ENCODE measurements at regions not wholly inside any gene's neighbourhood (a gene's known extent, or its start where the extent isn't known, plus 50 kb on each side); places are given as distances from the start of the nearest gene placed in this dataset.

DNA sequence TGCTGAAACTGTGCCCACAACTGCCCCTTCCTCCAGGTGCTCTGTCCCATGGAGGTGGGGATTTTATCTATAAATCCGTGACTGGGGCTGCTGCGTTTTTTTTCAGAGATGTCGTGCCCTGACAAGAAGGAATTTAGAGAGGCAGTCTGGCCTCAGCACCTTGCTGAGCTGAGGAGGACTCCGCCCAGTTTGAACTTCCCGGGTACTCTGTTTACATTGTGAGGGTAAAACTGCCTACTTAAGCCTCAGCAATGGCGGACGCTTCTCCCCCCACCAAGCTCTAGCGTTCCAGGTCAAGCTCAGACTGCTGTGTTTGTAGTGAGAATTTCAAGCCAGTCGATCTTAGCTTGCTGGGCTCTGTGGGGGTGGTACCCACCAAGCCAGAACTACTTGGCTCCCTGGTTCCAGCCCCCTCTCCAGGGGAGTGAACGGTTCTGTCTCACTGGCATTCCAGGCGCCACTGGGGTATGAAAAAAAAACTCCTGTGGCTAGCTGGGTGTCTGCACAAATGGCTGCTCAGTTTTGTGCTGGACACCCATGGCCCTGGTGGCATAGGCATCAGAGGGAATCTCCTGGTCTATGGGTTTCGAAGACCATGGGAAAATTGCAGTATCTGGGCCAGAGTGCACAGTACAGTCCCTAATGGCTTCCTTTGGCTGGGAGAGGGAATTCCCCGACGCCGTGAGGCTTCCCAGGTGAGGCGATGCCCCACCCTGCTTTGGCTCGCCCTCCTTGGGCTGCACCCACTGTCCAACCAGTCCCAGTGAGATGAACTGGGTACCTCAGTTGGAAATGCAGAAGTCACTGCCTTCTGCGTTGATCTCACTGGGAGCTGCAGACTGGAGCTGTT is 68.5 kb upstream of the SGO1 start:
- TF ChIP-seq CTCF (IDR thresholded peaks at IDR 0.05) = no peak
- DNase-seq (ENCODE audit: extremely low spot score, unreplicated experiment) = no peak
- Mint-ChIP-seq H3K27me3 (ENCODE audit: unreplicated experiment) (no peaks in the 10 kb centered on the region), H3K9me3 (ENCODE audit: unreplicated experiment) (peaks cover 14% of the 10 kb centered on the region), H3K27ac (ENCODE audit: unreplicated experiment) (no peak overlapping the region), H3K4me3 (ENCODE audit: unreplicated experiment) (no peak overlapping the region), H3K36me3 (ENCODE audit: unreplicated experiment) (no peaks in the 10 kb centered on the region), H3K4me1 (ENCODE audit: unreplicated experiment) (no peaks in the 10 kb centered on the region)

DNA sequence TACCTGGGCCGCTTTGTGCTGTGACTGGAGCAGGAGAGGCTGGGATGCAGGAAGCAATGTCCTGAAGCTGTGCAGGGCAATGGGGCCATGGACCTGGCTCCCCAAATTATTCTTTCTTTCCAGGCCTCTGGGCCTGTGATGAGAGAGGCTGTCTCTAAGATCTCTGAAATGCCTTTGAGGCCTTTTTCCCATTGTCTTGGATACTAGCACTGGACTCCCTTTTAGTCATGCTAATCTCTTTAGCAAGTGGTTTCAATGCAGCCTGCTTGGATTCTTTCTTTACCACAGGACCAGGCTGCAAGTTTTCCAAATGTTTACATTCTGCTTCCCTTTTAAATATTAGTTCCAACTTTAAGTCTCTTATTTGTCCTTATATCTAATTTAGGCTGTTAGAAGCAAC is 64.8 kb upstream of the SGO1 start:
- DNase-seq (ENCODE audit: extremely low spot score, unreplicated experiment) = no peak
- Mint-ChIP-seq H3K9me3 (ENCODE audit: unreplicated experiment) (peaks cover 8% of the 10 kb centered on the region), H3K27me3 (ENCODE audit: unreplicated experiment) (no peaks in the 10 kb centered on the region), H3K4me1 (ENCODE audit: unreplicated experiment) (no peaks in the 10 kb centered on the region), H3K27ac (ENCODE audit: unreplicated experiment) (no peak overlapping the region), H3K4me3 (ENCODE audit: unreplicated experiment) (no peak overlapping the region), H3K36me3 (ENCODE audit: unreplicated experiment) (no peaks in the 10 kb centered on the region)
- no peak for TF ChIP-seq CTCF (IDR thresholded peaks at IDR 0.05)

DNA sequence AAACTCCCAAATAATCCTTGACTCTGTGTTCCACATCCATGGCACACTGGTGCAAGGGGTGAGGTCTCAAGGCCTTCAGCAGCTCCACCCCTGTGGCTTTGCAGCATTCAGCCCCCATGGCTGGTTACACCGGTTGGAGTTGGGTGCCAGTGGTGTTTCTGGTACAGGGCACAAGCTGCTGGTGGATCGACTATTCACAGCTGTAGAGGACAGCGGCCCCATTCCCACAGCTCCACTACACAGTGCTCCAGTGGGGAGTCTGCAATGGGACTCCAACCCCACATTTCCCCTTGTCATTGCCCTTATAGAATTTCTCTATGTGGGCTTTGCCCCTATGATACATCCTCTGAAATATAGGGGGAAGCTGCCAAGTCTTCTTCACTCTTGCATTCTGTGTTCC is 64.3 kb upstream of the SGO1 start:
- Mint-ChIP-seq H3K27me3 (ENCODE audit: unreplicated experiment) (no peaks in the 10 kb centered on the region), H3K4me1 (ENCODE audit: unreplicated experiment) (no peaks in the 10 kb centered on the region), H3K36me3 (ENCODE audit: unreplicated experiment) (no peaks in the 10 kb centered on the region), H3K27ac (ENCODE audit: unreplicated experiment) (no peak overlapping the region), H3K9me3 (ENCODE audit: unreplicated experiment) (peaks cover 4% of the 10 kb centered on the region), H3K4me3 (ENCODE audit: unreplicated experiment) (no peak overlapping the region)
- no peak for DNase-seq (ENCODE audit: extremely low spot score, unreplicated experiment)
- TF ChIP-seq CTCF (IDR thresholded peaks at IDR 0.05) = no peak

GRCh38 chr3:20246662-20247061 is 60.7 kb upstream of the SGO1 start:
- Mint-ChIP-seq H3K27ac (ENCODE audit: unreplicated experiment) (no peak overlapping the region), H3K4me3 (ENCODE audit: unreplicated experiment) (no peak overlapping the region), H3K27me3 (ENCODE audit: unreplicated experiment) (peaks cover 6% of the 10 kb centered on the region), H3K9me3 (ENCODE audit: unreplicated experiment) (no peaks in the 10 kb centered on the region), H3K36me3 (ENCODE audit: unreplicated experiment) (no peaks in the 10 kb centered on the region), H3K4me1 (ENCODE audit: unreplicated experiment) (no peaks in the 10 kb centered on the region)
- no peak for TF ChIP-seq CTCF (IDR thresholded peaks at IDR 0.05)
- DNase-seq (ENCODE audit: extremely low spot score, unreplicated experiment) = no peak

- Mint-ChIP-seq H3K4me1 (ENCODE audit: unreplicated experiment) (no peaks in the 10 kb centered on the region), H3K27ac (ENCODE audit: unreplicated experiment) (no peak overlapping the region), H3K9me3 (ENCODE audit: unreplicated experiment) (no peaks in the 10 kb centered on the region), H3K4me3 (ENCODE audit: unreplicated experiment) (no peak overlapping the region), H3K27me3 (ENCODE audit: unreplicated experiment) (peaks cover 6% of the 10 kb centered on the region), H3K36me3 (ENCODE audit: unreplicated experiment) (no peaks in the 10 kb centered on the region)
- no peak for TF ChIP-seq CTCF (IDR thresholded peaks at IDR 0.05)
- DNase-seq (ENCODE audit: extremely low spot score, unreplicated experiment) = no peak
Observed at GRCh38 chr3:20245781-20246180, 59.8 kb upstream of the SGO1 start.

Data from osteocyte (in vitro differentiated cells).